ENCODE measurements at regions not wholly inside any gene's neighbourhood (a gene's known extent, or its start where the extent isn't known, plus 50 kb on each side); places are given as distances from the start of the nearest gene placed in this dataset.
"Not testable (repeated sequence)": the region's sequence is repeated elsewhere in the genome, so short reads cannot be mapped to it uniquely, and the experiment has no call there.

GRCh38 chr6:19699932-19700331 is 137.2 kb upstream of the ID4 start:
- H3K4me1 Mint-ChIP-seq = no peaks in the 10 kb centered on the region
- ATAC-seq (replicated peaks) = no peak
- no peak overlapping the region for H3K4me3 Mint-ChIP-seq
- peaks cover 3% of the 10 kb centered on the region for H3K9me3 Mint-ChIP-seq
- H3K36me3 Mint-ChIP-seq (ENCODE audit: low read depth) = no peaks in the 10 kb centered on the region
- H3K27me3 Mint-ChIP-seq = no peaks in the 10 kb centered on the region
- H3K27ac Mint-ChIP-seq = no peak overlapping the region

GRCh38 chr6:19705606-19706005 is 131.6 kb upstream of the ID4 start:
- H3K4me1 Mint-ChIP-seq = no peaks in the 10 kb centered on the region
- no peak for ATAC-seq (replicated peaks)
- H3K27me3 Mint-ChIP-seq = no peaks in the 10 kb centered on the region
- H3K9me3 Mint-ChIP-seq = no peaks in the 10 kb centered on the region
- H3K36me3 Mint-ChIP-seq (ENCODE audit: low read depth) = no peaks in the 10 kb centered on the region
- H3K27ac Mint-ChIP-seq = no peak overlapping the region
- H3K4me3 Mint-ChIP-seq = no peak overlapping the region

DNA sequence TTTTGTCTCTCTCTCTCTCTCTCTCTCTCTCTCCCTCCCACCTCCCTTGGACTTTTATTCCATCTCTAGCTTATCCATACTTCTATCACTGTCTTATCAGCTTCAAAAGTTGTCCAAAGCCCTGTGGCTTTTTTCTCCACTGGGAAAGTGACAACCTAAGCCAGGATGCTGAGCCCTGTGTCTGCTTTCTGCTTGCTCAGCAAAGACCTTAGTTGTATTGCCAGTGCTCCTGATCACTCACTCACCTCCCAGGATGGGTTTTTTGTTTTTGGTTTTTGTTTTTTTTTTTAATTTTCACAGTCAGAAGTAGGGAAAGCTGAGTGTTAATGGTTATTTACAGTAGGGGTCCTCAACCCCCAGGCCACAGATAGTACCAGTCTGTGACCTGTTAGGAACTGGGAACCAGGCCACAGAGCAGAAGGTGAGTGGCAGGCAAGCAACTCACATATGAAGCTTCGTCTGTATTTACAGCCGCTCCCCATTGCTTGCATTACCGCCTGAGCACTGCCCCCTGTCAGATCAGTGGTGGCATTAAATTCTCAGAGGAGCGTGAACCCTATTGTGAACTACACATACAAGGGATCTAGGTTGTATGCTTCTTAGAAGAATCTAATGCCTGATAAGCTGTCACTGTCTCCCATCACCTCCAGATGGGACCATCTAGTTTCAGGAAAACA is 125.0 kb upstream of the ID4 start:
- no peaks in the 10 kb centered on the region for H3K36me3 Mint-ChIP-seq (ENCODE audit: low read depth)
- H3K27me3 Mint-ChIP-seq = no peaks in the 10 kb centered on the region
- no peak for ATAC-seq (replicated peaks)
- peaks cover 3% of the 10 kb centered on the region for H3K9me3 Mint-ChIP-seq
- no peaks in the 10 kb centered on the region for H3K4me1 Mint-ChIP-seq
- H3K27ac Mint-ChIP-seq = no peak overlapping the region
- no peak overlapping the region for H3K4me3 Mint-ChIP-seq

GRCh38 chr6:19712998-19713397 is 124.2 kb upstream of the ID4 start:
- Mint-ChIP-seq H3K9me3 (peaks cover 3% of the 10 kb centered on the region), H3K36me3 (ENCODE audit: low read depth) (no peaks in the 10 kb centered on the region), H3K4me1 (no peaks in the 10 kb centered on the region), H3K27me3 (no peaks in the 10 kb centered on the region), H3K27ac (no peak overlapping the region), H3K4me3 (no peak overlapping the region)
- ATAC-seq (replicated peaks) = no peak

DNA sequence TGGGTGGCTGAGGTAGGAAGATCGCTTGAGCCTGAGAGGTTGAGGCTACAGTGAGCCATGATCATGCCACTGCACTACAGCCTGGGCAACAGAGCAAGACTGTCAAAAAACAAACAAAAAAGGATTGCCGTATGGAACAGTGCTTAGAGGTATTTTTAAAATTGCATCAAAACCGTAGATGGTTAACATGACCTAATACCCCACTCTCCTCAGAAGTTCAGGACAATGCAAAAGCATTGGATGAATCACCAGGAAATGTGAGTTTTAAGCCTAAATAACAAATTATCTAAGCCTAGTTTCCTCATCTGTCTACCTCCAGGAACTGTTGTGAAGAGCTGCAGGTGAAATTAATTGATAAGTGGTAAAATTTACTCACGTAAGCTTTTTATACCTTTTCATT is 123.8 kb upstream of the ID4 start:
- H3K27me3 Mint-ChIP-seq = no peaks in the 10 kb centered on the region
- no peak overlapping the region for H3K27ac Mint-ChIP-seq
- H3K4me1 Mint-ChIP-seq = no peaks in the 10 kb centered on the region
- ATAC-seq (replicated peaks) = no peak
- H3K36me3 Mint-ChIP-seq (ENCODE audit: low read depth) = no peaks in the 10 kb centered on the region
- H3K9me3 Mint-ChIP-seq = peaks cover 3% of the 10 kb centered on the region
- H3K4me3 Mint-ChIP-seq = no peak overlapping the region

DNA sequence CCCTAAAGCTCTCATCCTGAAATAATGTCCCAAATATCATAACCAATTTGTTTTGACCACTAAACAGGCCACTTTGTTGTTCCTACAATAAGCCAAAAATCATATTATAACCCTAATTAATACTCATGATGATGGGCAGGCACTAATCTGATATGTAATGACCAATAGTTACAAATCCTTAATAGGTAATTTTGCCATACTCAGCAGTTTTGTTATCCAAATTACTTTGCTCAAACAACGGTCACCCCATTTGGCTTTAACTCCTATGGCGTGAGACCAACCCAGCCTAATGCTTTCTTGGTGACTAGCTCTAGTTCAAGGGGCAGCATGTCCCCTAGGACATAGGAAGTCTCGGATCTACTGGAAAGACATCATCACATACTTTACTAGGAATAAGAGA is 123.2 kb upstream of the ID4 start:
- no peak for ATAC-seq (replicated peaks)
- H3K27ac Mint-ChIP-seq = no peak overlapping the region
- H3K27me3 Mint-ChIP-seq = no peaks in the 10 kb centered on the region
- H3K9me3 Mint-ChIP-seq = peaks cover 3% of the 10 kb centered on the region
- no peaks in the 10 kb centered on the region for H3K36me3 Mint-ChIP-seq (ENCODE audit: low read depth)
- no peaks in the 10 kb centered on the region for H3K4me1 Mint-ChIP-seq
- H3K4me3 Mint-ChIP-seq = no peak overlapping the region

GRCh38 chr6:19714434-19715166 is 122.6 kb upstream of the ID4 start:
- Mint-ChIP-seq H3K4me3 (no peak overlapping the region), H3K9me3 (peaks cover 3% of the 10 kb centered on the region), H3K27ac (no peak overlapping the region), H3K36me3 (ENCODE audit: low read depth) (no peaks in the 10 kb centered on the region), H3K4me1 (no peaks in the 10 kb centered on the region), H3K27me3 (no peaks in the 10 kb centered on the region)
- ATAC-seq (replicated peaks) = no peak

- Mint-ChIP-seq H3K4me1 (no peaks in the 10 kb centered on the region), H3K27me3 (no peaks in the 10 kb centered on the region), H3K4me3 (no peak overlapping the region), H3K36me3 (ENCODE audit: low read depth) (no peaks in the 10 kb centered on the region), H3K9me3 (peaks cover 3% of the 10 kb centered on the region), H3K27ac (no peak overlapping the region)
- no peak for ATAC-seq (replicated peaks)
Observed at GRCh38 chr6:19715167-19715551, 122.0 kb upstream of the ID4 start.

GRCh38 chr6:19719691-19720128 is 117.5 kb upstream of the ID4 start:
- Mint-ChIP-seq H3K4me1 (no peaks in the 10 kb centered on the region), H3K27me3 (no peaks in the 10 kb centered on the region), H3K36me3 (ENCODE audit: low read depth) (no peaks in the 10 kb centered on the region), H3K27ac (no peak overlapping the region), H3K9me3 (peaks cover 3% of the 10 kb centered on the region), H3K4me3 (no peak overlapping the region)
- ATAC-seq (replicated peaks) = no peak

GRCh38 chr6:19721766-19722377 is 115.3 kb upstream of the ID4 start:
- no peak overlapping the region for H3K4me3 Mint-ChIP-seq
- H3K27me3 Mint-ChIP-seq = no peaks in the 10 kb centered on the region
- ATAC-seq (replicated peaks) = no peak
- peaks cover 8% of the 10 kb centered on the region for H3K9me3 Mint-ChIP-seq
- no peaks in the 10 kb centered on the region for H3K4me1 Mint-ChIP-seq
- no peak overlapping the region for H3K27ac Mint-ChIP-seq
- H3K36me3 Mint-ChIP-seq (ENCODE audit: low read depth) = no peaks in the 10 kb centered on the region

DNA sequence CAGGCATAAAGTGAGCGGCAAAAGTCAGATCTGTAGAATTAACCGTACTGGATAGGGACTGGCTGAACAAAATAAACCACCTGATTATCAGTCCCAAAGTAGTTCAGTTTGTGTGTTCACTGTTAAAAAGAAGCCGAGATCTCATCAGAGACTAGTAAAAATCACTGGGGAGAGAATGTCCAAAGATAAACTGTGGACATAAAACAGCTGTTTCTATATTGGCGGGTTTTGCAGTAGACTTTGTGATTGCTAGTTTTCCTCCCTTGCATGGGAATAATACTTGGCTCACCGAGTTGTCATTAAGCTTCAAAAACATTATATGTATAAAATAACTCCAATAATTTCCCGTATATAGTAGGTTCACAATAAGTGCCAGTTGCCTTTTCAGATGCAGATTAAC is 114.2 kb upstream of the ID4 start:
- Mint-ChIP-seq H3K9me3 (peaks cover 8% of the 10 kb centered on the region), H3K4me1 (no peaks in the 10 kb centered on the region), H3K27ac (no peak overlapping the region), H3K36me3 (ENCODE audit: low read depth) (no peaks in the 10 kb centered on the region), H3K27me3 (no peaks in the 10 kb centered on the region), H3K4me3 (no peak overlapping the region)
- no peak for ATAC-seq (replicated peaks)

DNA sequence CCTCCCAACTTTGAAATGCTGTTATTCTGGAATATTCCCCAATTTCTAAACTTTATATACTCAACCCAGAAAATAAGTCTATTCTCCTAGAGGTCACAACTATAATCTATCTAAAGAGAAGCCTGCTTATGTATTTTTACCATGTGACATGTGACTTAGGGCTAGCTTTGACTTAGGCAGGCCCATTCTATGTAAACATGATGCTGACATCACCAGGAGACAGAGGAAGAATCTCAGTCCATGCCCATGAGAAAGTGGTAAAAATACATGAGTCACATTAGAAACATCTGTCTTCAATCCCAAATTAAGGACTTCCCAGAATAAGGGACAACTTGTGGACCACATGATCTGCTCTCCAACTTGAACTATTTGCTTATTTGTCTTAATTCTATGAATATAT is 113.6 kb upstream of the ID4 start:
- Mint-ChIP-seq H3K27ac (no peak overlapping the region), H3K36me3 (ENCODE audit: low read depth) (no peaks in the 10 kb centered on the region), H3K4me3 (no peak overlapping the region), H3K9me3 (peaks cover 8% of the 10 kb centered on the region), H3K27me3 (no peaks in the 10 kb centered on the region), H3K4me1 (no peaks in the 10 kb centered on the region)
- no peak for ATAC-seq (replicated peaks)

DNA sequence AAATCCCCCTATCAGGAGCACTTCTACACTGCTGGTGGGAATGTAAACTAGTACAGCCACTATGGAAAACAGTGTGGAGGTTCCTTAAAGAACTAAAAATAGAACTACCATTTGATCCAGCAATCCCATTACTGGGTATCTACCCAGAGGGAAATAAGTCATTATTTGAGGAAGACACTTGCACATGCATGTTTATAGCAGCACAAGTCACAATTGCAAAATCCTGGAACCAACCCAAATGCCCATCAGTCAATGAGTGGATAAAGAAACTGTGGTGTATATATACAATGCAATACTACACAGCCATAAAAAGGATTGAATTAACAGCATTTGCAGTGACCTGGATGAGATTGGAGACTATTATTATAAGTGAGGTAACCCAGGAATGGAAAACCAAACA is 111.7 kb upstream of the ID4 start:
- not testable (repeated sequence) for H3K4me1 Mint-ChIP-seq; H3K27me3 Mint-ChIP-seq; H3K27ac Mint-ChIP-seq; H3K9me3 Mint-ChIP-seq; ATAC-seq (replicated peaks); H3K4me3 Mint-ChIP-seq; H3K36me3 Mint-ChIP-seq (ENCODE audit: low read depth)

GRCh38 chr6:19731282-19731681 is 105.9 kb upstream of the ID4 start:
- no peaks in the 10 kb centered on the region for H3K36me3 Mint-ChIP-seq (ENCODE audit: low read depth)
- no peak overlapping the region for H3K4me3 Mint-ChIP-seq
- ATAC-seq (replicated peaks) = no peak
- H3K27me3 Mint-ChIP-seq = no peaks in the 10 kb centered on the region
- H3K4me1 Mint-ChIP-seq = no peaks in the 10 kb centered on the region
- no peaks in the 10 kb centered on the region for H3K9me3 Mint-ChIP-seq
- H3K27ac Mint-ChIP-seq = no peak overlapping the region

GRCh38 chr6:19734061-19734460 is 103.1 kb upstream of the ID4 start:
- Mint-ChIP-seq H3K36me3 (ENCODE audit: low read depth) (no peaks in the 10 kb centered on the region), H3K4me3 (no peak overlapping the region)
- ATAC-seq (replicated peaks) = no peak

More at GRCh38 chr6:19734061-19734460, 103.1 kb upstream of the ID4 start:
- Mint-ChIP-seq H3K27me3 (no peaks in the 10 kb centered on the region), H3K4me1 (no peaks in the 10 kb centered on the region), H3K9me3 (no peaks in the 10 kb centered on the region), H3K27ac (no peak overlapping the region)
